Mesenchymal stem cell (in vitro differentiated cells and primary cell): ENCODE measurements at regions not wholly inside any gene's neighbourhood (a gene's known extent, or its start where the extent isn't known, plus 50 kb on each side); places are given as distances from the start of the nearest gene placed in this dataset.

Source experiments
- DNase-seq: peaks from one replicate; pipeline ENCODE4 v3.0.0-alpha.2; 2013
- H2AFZ ChIP-seq: one replicate; pipeline ENCODE4 v1.6.1; 2013; ENCODE audit warnings: low read depth, mild to moderate bottlenecking, control low read depth, inconsistent platforms, low read length, moderate library complexity
- H2AK5ac ChIP-seq: 2 replicates; pipeline ENCODE4 v1.6.1; 2013; ENCODE audit warnings: low read length, moderate library complexity, mild to moderate bottlenecking, inconsistent platforms; ENCODE audit not compliant: severe bottlenecking
- H2BK120ac ChIP-seq: one replicate; pipeline ENCODE4 v1.6.1; 2013; ENCODE audit warnings: low read depth, mild to moderate bottlenecking, inconsistent platforms, low read length, moderate library complexity
- H2BK12ac ChIP-seq, 2 experiments: one replicate each; pipeline ENCODE4 v1.6.1; 2013; ENCODE audit warnings: inconsistent platforms in 2 of 2, low read length in 2 of 2, mild to moderate bottlenecking in 2 of 2, moderate library complexity in 2 of 2, control low read depth in 1 of 2
- H2BK15ac ChIP-seq: one replicate; pipeline ENCODE4 v1.6.1; 2013; ENCODE audit warnings: mild to moderate bottlenecking, low read depth, inconsistent platforms; ENCODE audit not compliant: poor library complexity, severe bottlenecking
- H2BK5ac ChIP-seq: 2 replicates; pipeline ENCODE4 v1.6.1; 2013; ENCODE audit warnings: low read depth, mild to moderate bottlenecking, low read length, control low read depth, inconsistent platforms; ENCODE audit not compliant: poor library complexity, severe bottlenecking
- H3K14ac ChIP-seq, 2 experiments: one replicate each; pipeline ENCODE4 v1.6.1; 2013; ENCODE audit warnings: inconsistent platforms in 2 of 2, low read length in 2 of 2, control low read depth in 1 of 2, mild to moderate bottlenecking in 1 of 2, moderate library complexity in 1 of 2
- H3K18ac ChIP-seq, 2 experiments: one replicate each; pipeline ENCODE4 v1.6.1; 2013; ENCODE audit warnings: inconsistent platforms in 2 of 2, low read length in 2 of 2, control low read depth in 1 of 2, low read depth in 1 of 2, mild to moderate bottlenecking in 1 of 2
- H3K23ac ChIP-seq, 2 experiments: one replicate each; pipeline ENCODE4 v1.6.1; 2013; ENCODE audit warnings: inconsistent platforms in 2 of 2, low read length in 2 of 2, mild to moderate bottlenecking in 2 of 2, moderate library complexity in 2 of 2, control low read depth in 1 of 2
- H3K27ac ChIP-seq: 2 replicates; pipeline ENCODE4 v1.5.1; 2013; ENCODE audit warnings: mild to moderate bottlenecking, moderate library complexity, low read length, control low read depth, inconsistent platforms; ENCODE audit not compliant: poor library complexity, severe bottlenecking
- H3K27me3 ChIP-seq, 2 experiments: 2 replicates each; pipeline versions ENCODE4 v1.6.1 to v1.7.0; 2013; ENCODE audit warnings: low read length in 2 of 2, mild to moderate bottlenecking in 2 of 2, moderate library complexity in 2 of 2, control low read depth in 1 of 2, inconsistent platforms in 1 of 2; ENCODE audit not compliant: control insufficient read depth in 1 of 2, insufficient read depth in 1 of 2
- H3K36me3 ChIP-seq, 2 experiments: 2 replicates each; pipeline versions ENCODE4 v1.6.1 to v1.7.0; 2013; ENCODE audit warnings: low read length in 2 of 2, control low read depth in 1 of 2, inconsistent platforms in 1 of 2, low read depth in 1 of 2, mild to moderate bottlenecking in 1 of 2; ENCODE audit not compliant: insufficient read depth in 2 of 2, control insufficient read depth in 1 of 2
- H3K4ac ChIP-seq, 2 experiments: one replicate each; pipeline ENCODE4 v1.6.1; 2013; ENCODE audit warnings: inconsistent platforms in 2 of 2, low read length in 2 of 2, mild to moderate bottlenecking in 2 of 2, moderate library complexity in 2 of 2, control low read depth in 1 of 2, low read depth in 1 of 2
- H3K4me1 ChIP-seq: 2 replicates; pipeline ENCODE4 v1.6.1; 2013; ENCODE audit warnings: low read depth, low read length, control low read depth; ENCODE audit not compliant: control insufficient read depth, insufficient read depth
- H3K4me2 ChIP-seq: 2 replicates; pipeline ENCODE4 v1.6.1; 2013; ENCODE audit warnings: low read length, mild to moderate bottlenecking, inconsistent platforms; ENCODE audit not compliant: poor library complexity, severe bottlenecking
- H3K4me3 ChIP-seq, 2 experiments: 2 replicates each; pipeline versions ENCODE4 v1.5.1 to v1.7.0; 2013; ENCODE audit warnings: low read length in 2 of 2, mild to moderate bottlenecking in 2 of 2, control low read depth in 1 of 2, low read depth in 1 of 2; ENCODE audit not compliant: insufficient read depth in 1 of 2
- H3K79me1 ChIP-seq: replicated peaks from 2 replicates; pipeline ENCODE4 v1.6.1; 2013; ENCODE audit warnings: mild to moderate bottlenecking, control low read depth, low read length, inconsistent platforms; ENCODE audit not compliant: poor library complexity, severe bottlenecking
- H3K9ac ChIP-seq: 2 replicates; pipeline ENCODE4 v1.7.0; 2013; ENCODE audit warnings: mild to moderate bottlenecking, low read length, moderate library complexity
- H3K9me3 ChIP-seq: 2 replicates; pipeline ENCODE4 v1.7.0; 2013; ENCODE audit warnings: mild to moderate bottlenecking, low read length; ENCODE audit not compliant: control insufficient read depth
- H4K8ac ChIP-seq: one replicate; pipeline ENCODE4 v1.6.1; 2013; ENCODE audit warnings: inconsistent platforms, mild to moderate bottlenecking, low read length, moderate library complexity
- H4K91ac ChIP-seq: one replicate; pipeline ENCODE4 v1.6.1; 2013; ENCODE audit warnings: mild to moderate bottlenecking, low read length, inconsistent platforms
- WGBS: methylation state at CpG from one replicate; pipeline ENCODE4 v1.1.7; 2013; ENCODE audit warnings: mixed read lengths; 5-methylcytosine and 5-hydroxymethylcytosine counted together

GRCh38 chr3:148269816-148270215 lies 427.9 kb upstream of the AGTR1 start:
- Histone ChIP-seq H3K79me1 (no peaks in the 10 kb centered on the region), H2BK12ac (no peak overlapping the region), H3K18ac (no peak overlapping the region), H4K8ac (no peak overlapping the region), H2BK15ac (no peak overlapping the region), H3K4me1 (no peaks in the 10 kb centered on the region), H3K4me3 (no peak overlapping the region), H3K4ac (no peak overlapping the region), H2AFZ (no peak overlapping the region), H2AK5ac (no peak overlapping the region), H3K27me3 (no peaks in the 10 kb centered on the region), H3K9ac (no peak overlapping the region), H3K23ac (no peak overlapping the region), H3K4me2 (no peak overlapping the region), H3K27ac (no peak overlapping the region), H3K9me3 (no peaks in the 10 kb centered on the region), H4K91ac (no peak overlapping the region), H3K36me3 (no peaks in the 10 kb centered on the region), H3K14ac (no peak overlapping the region), H2BK120ac (no peak overlapping the region), H2BK5ac (no peak overlapping the region)
- no peak for DNase-seq

DNA sequence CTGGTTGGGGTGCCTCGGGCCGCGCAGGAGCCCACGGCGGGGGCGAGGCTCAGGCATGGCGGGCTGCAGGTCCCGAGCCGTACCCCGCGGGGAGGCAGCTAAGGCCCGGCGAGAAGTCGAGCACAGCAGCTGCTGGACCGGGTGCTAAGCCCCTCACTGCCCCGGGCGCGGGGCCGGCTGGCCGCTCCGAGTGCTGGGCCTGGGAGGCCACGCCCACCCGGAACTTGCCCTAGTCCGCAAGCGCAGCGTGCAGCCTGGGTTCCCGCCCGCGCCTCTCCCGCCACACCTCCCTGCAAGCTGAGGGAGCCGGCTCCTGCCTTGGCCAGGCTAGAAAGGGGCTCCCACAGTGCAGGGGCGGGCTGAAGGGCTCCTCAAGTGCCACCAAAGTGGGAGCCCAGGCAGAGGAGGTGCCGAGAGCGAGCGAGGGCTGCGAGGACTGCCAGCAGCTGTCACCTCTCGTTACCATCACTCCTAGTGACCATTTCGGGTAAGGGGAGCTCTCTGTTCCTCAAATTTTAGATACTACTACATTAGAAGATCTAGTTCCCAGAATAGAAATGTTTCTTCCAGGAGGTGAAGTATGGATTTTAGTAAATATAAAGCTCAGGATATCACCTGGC lies 417.0 kb upstream of the AGTR1 start:
- Histone ChIP-seq H3K4ac (no peak overlapping the region), H3K79me1 (no peaks in the 10 kb centered on the region), H2BK5ac (no peak overlapping the region), H2AK5ac (no peak overlapping the region), H4K8ac (no peak overlapping the region), H3K18ac (no peak overlapping the region), H3K4me3 (no peak overlapping the region), H3K9me3 (peaks cover 4% of the 10 kb centered on the region), H2BK120ac (no peak overlapping the region), H3K27ac (no peak overlapping the region), H2BK12ac (no peak overlapping the region), H3K9ac (no peak overlapping the region), H4K91ac (no peak overlapping the region), H3K4me1 (no peaks in the 10 kb centered on the region), H3K23ac (no peak overlapping the region), H3K27me3 (no peaks in the 10 kb centered on the region), H3K14ac (no peak overlapping the region), H3K4me2 (no peak overlapping the region), H2AFZ (no peak overlapping the region), H2BK15ac (no peak overlapping the region), H3K36me3 (no peaks in the 10 kb centered on the region)
- WGBS, result 86% methylated on average over 29 of the region's 38 CpGs
- no peak for DNase-seq

DNA sequence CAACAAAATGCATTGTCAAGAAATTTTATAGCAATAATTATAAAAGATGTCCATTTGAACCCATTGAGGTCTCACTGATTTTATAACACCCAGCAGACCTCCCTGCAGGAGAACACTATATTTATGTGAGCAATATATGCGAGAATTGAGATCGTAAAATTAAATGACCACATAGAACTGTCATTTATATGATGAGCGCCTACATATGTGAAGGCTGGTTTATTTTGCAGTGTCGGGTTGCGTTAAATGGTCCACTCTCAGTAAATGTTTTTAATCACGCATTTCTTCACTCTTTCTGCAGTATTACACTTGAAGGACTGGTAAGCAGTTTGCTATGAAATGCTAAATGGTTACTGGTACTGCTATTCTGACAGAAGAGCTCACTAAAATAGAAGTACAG lies 408.5 kb upstream of the AGTR1 start:
- Histone ChIP-seq H3K18ac (no peak overlapping the region), H3K9ac (no peak overlapping the region), H2BK15ac (no peak overlapping the region), H3K27ac (no peak overlapping the region), H3K4me2 (no peak overlapping the region), H3K79me1 (no peaks in the 10 kb centered on the region), H3K14ac (no peak overlapping the region), H3K4me3 (no peak overlapping the region), H3K4ac (no peak overlapping the region), H2BK5ac (no peak overlapping the region), H3K23ac (no peak overlapping the region), H3K4me1 (no peaks in the 10 kb centered on the region), H3K36me3 (no peaks in the 10 kb centered on the region), H4K8ac (no peak overlapping the region), H2AFZ (no peak overlapping the region), H3K9me3 (no peaks in the 10 kb centered on the region), H3K27me3 (no peaks in the 10 kb centered on the region), H2AK5ac (no peak overlapping the region), H2BK120ac (no peak overlapping the region), H4K91ac (no peak overlapping the region), H2BK12ac (no peak overlapping the region)
- no peak for DNase-seq
- 95% methylated on average over 6 of the region's 6 CpGs for WGBS

DNA sequence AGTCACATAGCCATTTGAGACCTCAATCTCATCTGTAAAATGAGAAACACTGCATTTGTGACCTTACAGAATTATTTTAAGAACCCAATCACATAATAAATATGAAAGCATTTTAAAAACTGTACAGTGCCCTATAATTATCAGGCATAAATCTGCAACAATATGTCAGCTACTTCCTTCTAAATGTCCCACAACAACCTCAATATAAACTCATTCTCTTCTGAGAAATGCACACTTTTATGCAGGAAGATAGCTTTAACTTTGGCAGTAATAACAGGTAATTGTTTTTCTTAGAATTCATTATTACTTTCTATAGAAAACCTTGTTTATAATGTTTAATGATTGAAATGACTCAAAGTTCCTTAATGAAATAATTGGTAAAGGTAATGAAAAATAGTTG lies 400.7 kb upstream of the AGTR1 start:
- no peak overlapping the region for H3K27ac ChIP-seq
- H2AFZ ChIP-seq, result no peak overlapping the region
- no peaks in the 10 kb centered on the region for H3K36me3 ChIP-seq
- H3K4me1 ChIP-seq, result no peaks in the 10 kb centered on the region
- H3K18ac ChIP-seq, result no peak overlapping the region
- H4K91ac ChIP-seq, result no peak overlapping the region
- H2BK120ac ChIP-seq, result no peak overlapping the region
- H3K4me2 ChIP-seq, result no peak overlapping the region
- H2BK12ac ChIP-seq, result no peak overlapping the region
- DNase-seq, result no peak
- no peak overlapping the region for H2BK15ac ChIP-seq
- no peak overlapping the region for H3K14ac ChIP-seq
- H2BK5ac ChIP-seq, result peak overlapping the region; percentile 66
- no peaks in the 10 kb centered on the region for H3K9me3 ChIP-seq
- no peaks in the 10 kb centered on the region for H3K27me3 ChIP-seq
- no peak overlapping the region for H3K4me3 ChIP-seq
- H3K79me1 ChIP-seq, result no peaks in the 10 kb centered on the region
- H3K9ac ChIP-seq, result no peak overlapping the region
- no peak overlapping the region for H3K23ac ChIP-seq
- no peak overlapping the region for H2AK5ac ChIP-seq
- no peak overlapping the region for H3K4ac ChIP-seq
- no peak overlapping the region for H4K8ac ChIP-seq
